ENCODE measurements at regions not wholly inside any gene's neighbourhood (a gene's known extent, or its start where the extent isn't known, plus 50 kb on each side); places are given as distances from the start of the nearest gene placed in this dataset.

- TF ChIP-seq ATF3 (IDR thresholded peaks at IDR 0.05) (no peak), REST (IDR thresholded peaks at IDR 0.05; ENCODE audit: low read depth) (no peak), POLR2A (IDR thresholded peaks at IDR 0.05; ENCODE audit: borderline replicate concordance, extremely low read depth, insufficient read depth, insufficient read length) (no peak), FOSL1 (IDR thresholded peaks at IDR 0.05; ENCODE audit: low read depth) (no peak), ZNF274 (IDR thresholded peaks at IDR 0.05; ENCODE audit: low read depth, low read length) (no peak), JUND (IDR thresholded peaks at IDR 0.05) (no peak), ZFX (IDR thresholded peaks at IDR 0.05) (no peak), SIN3A (IDR thresholded peaks at IDR 0.05; ENCODE audit: low read depth) (no peak)
Observed at GRCh38 chr11:134615041-134615615, 203.1 kb upstream of the B3GAT1 start (continued).

GRCh38 chr11:134614141-134614540, 202.1 kb upstream of the B3GAT1 start:
- intact Hi-C loops (cut with micrococcal nuclease) = no loop called here
- TF ChIP-seq EGR1 (IDR thresholded peaks at IDR 0.05; ENCODE audit: low read depth) (no peak), ZBTB33 (IDR thresholded peaks at IDR 0.05; ENCODE audit: extremely low read depth, insufficient replicate concordance, low read length) (no peak), SP1 (IDR thresholded peaks at IDR 0.05; ENCODE audit: low read depth) (no peak), ATF3 (IDR thresholded peaks at IDR 0.05) (no peak), TCF7L2 (IDR thresholded peaks at IDR 0.05; ENCODE audit: borderline replicate concordance, extremely low read depth, insufficient read depth, insufficient read length) (no peak)
- no peak for ATAC-seq

More at GRCh38 chr11:134614141-134614540, 202.1 kb upstream of the B3GAT1 start:
- H3K9ac ChIP-seq (ENCODE audit: low read length) = no peak overlapping the region
- ChIA-PET RAD21 (ENCODE audit: low non-redundant PET in 1 of 2, low total read pairs in 2 of 2, uncharacterized antibody in 2 of 2, unreplicated experiment in 2 of 2) (no interaction called here), POLR2A (no interaction called here), CTCF (no interaction called here)
- BruUV-seq (replicated peaks) = no TSS peak
- no peaks in the 10 kb centered on the region for H3K9me3 ChIP-seq (ENCODE audit: control insufficient read depth in 1 of 2, insufficient read depth in 1 of 2, low read depth in 1 of 2, low read length in 2 of 2)
- H4K20me1 ChIP-seq (ENCODE audit: insufficient read depth) = no peaks in the 10 kb centered on the region
- DNase-seq (ENCODE audit: low read depth, low spot score) = no peak
- H3K27me3 ChIP-seq (ENCODE audit: insufficient read depth, low read length) = peaks cover 35% of the 10 kb centered on the region
- no peak overlapping the region for H2AFZ ChIP-seq (ENCODE audit: low read depth, low read length, poor library complexity, severe bottlenecking)
- H3K36me3 ChIP-seq (ENCODE audit: control insufficient read depth in 1 of 2, insufficient read depth in 2 of 2, low read length in 2 of 2) = no peaks in the 10 kb centered on the region
- H3K4me3 ChIP-seq (replicated peaks in 1 of 2; ENCODE audit: low read depth in 1 of 2, low read length in 2 of 2) = no peak overlapping the region
- no peak overlapping the region for H3K27ac ChIP-seq (ENCODE audit: low read depth, low read length)
- H3K9me2 ChIP-seq (ENCODE audit: insufficient read depth) = no peaks in the 10 kb centered on the region
- H3K4me2 ChIP-seq (ENCODE audit: low read length) = no peak overlapping the region
- H3K4me1 ChIP-seq (ENCODE audit: control insufficient read depth in 1 of 2, insufficient read depth in 2 of 2, low read length in 2 of 2) = no peaks in the 10 kb centered on the region
- no peaks in the 10 kb centered on the region for H3K79me2 ChIP-seq (ENCODE audit: insufficient read depth, low read length)

Measured in HCT116 (cell line).